Activated CD4-positive, alpha-beta T cell treated with anti-CD3 and anti-CD28 coated beads, Interleukin-2, amount 10 ng/mL, durations not matched to agents 24 days and 14 days (primary cell): ENCODE measurements at regions not wholly inside any gene's neighbourhood (a gene's known extent, or its start where the extent isn't known, plus 50 kb on each side); places are given as distances from the start of the nearest gene placed in this dataset.

Source experiments
- DNase-seq: peaks from one replicate; pipeline ENCODE4 v3.0.0; 2022
- H3K27ac Mint-ChIP-seq: one replicate; pipeline ENCODE4 v1.8.0; 2022; ENCODE audit warnings: mild to moderate bottlenecking, mixed read lengths
- H3K27me3 Mint-ChIP-seq: one replicate; pipeline ENCODE4 v1.8.0; 2022; ENCODE audit warnings: mixed read lengths
- H3K36me3 Mint-ChIP-seq: one replicate; pipeline ENCODE4 v1.8.0; 2022; ENCODE audit warnings: low read depth, mild to moderate bottlenecking, mixed read lengths
- H3K4me1 Mint-ChIP-seq: one replicate; pipeline ENCODE4 v1.8.0; 2021; ENCODE audit warnings: mixed read lengths
- H3K4me3 Mint-ChIP-seq: one replicate; pipeline ENCODE4 v1.8.0; 2022; ENCODE audit warnings: mild to moderate bottlenecking, moderate library complexity, mixed read lengths
- H3K9me3 Mint-ChIP-seq: one replicate; pipeline ENCODE4 v1.8.0; 2021; ENCODE audit warnings: mixed read lengths
- intact Hi-C: fragments of 100-400 bp; cut with micrococcal nuclease; formaldehyde crosslinking; loops from one replicate; pipeline ENCODE4 v1.15.1; 2023

DNA sequence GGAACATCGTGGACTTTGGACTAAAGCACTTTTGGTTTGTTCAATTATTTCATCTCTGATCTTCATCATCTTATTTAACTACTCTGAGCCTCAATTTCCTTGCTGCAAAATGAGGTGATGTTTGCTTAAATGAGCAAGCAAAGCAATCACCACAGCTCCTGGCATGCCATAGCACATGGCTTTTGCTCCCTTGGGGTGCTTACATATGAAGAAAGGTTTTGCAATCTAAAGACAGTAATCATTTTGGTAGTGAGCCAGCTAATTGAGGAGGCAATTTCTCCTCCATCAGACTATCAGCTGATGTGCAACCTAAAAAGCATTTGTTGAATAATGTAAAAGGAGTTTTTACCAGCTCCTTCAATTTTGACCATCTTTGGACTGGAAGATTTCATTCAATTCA is 68.8 kb upstream of the KCNJ15 start:
- H3K27me3 Mint-ChIP-seq: peaks cover 1% of the 10 kb centered on the region
- no peak overlapping the region for H3K27ac Mint-ChIP-seq
- H3K4me1 Mint-ChIP-seq: no peaks in the 10 kb centered on the region
- DNase-seq: no peak
- no peaks in the 10 kb centered on the region for H3K36me3 Mint-ChIP-seq
- peaks cover 6% of the 10 kb centered on the region for H3K9me3 Mint-ChIP-seq
- intact Hi-C loops: no loop called here
- H3K4me3 Mint-ChIP-seq: no peak overlapping the region

DNA sequence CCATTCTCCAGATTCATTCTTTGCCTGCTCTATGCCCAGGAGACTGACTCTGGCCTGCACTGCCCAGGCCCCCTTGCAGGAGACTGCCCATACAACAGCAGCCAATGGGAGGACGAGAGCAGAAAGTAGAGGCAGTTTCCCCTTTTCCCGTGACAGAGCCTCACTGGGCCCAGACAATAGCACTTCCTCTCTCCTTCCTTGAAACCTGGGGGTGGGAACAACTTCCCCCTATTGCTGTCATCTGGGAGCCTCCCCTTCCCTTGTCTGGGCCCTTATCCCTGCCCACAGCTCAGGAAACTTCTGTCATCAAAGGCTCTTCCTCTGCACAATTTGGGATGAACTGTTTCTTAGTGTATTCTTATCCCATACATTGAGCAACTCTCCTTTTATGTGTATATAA is 60.8 kb upstream of the KCNJ15 start:
- H3K27ac Mint-ChIP-seq: no peak overlapping the region
- peaks cover 24% of the 10 kb centered on the region for H3K27me3 Mint-ChIP-seq
- intact Hi-C loops: no loop called here
- DNase-seq: no peak
- H3K36me3 Mint-ChIP-seq: no peaks in the 10 kb centered on the region
- peaks cover 9% of the 10 kb centered on the region for H3K9me3 Mint-ChIP-seq
- no peaks in the 10 kb centered on the region for H3K4me1 Mint-ChIP-seq
- no peak overlapping the region for H3K4me3 Mint-ChIP-seq

GRCh38 chr21:38202811-38203210 is 54.0 kb upstream of the KCNJ15 start:
- Mint-ChIP-seq H3K4me1 (no peaks in the 10 kb centered on the region), H3K27ac (no peak overlapping the region), H3K9me3 (no peaks in the 10 kb centered on the region), H3K4me3 (no peak overlapping the region), H3K36me3 (no peaks in the 10 kb centered on the region), H3K27me3 (peaks cover 30% of the 10 kb centered on the region)
- intact Hi-C loops: no loop called here
- no peak for DNase-seq

DNA sequence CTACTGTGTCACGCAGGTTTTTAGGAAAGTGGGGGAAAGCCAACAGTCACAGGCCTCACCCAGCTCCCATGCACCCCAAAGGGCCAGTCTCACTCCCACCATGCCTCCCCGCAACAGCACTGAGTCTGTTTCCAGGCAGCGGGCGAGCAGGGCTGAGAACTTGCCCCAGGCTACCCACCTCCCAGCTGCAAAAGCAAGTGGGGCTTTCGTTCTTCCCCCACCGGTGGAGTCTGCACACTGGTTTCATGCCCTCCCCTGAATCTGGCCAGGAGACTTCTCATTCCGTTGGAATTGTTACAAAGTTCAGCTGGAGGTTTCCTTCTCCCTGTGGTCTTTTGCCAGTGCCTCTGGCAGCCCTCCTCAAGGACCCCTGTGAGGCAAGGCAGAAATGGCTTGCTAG is 53.6 kb upstream of the KCNJ15 start:
- no peak for DNase-seq
- peaks cover 30% of the 10 kb centered on the region for H3K27me3 Mint-ChIP-seq
- no peaks in the 10 kb centered on the region for H3K9me3 Mint-ChIP-seq
- H3K4me3 Mint-ChIP-seq: no peak overlapping the region
- H3K36me3 Mint-ChIP-seq: no peaks in the 10 kb centered on the region
- H3K4me1 Mint-ChIP-seq: no peaks in the 10 kb centered on the region
- intact Hi-C loops: no loop called here
- no peak overlapping the region for H3K27ac Mint-ChIP-seq

- Mint-ChIP-seq H3K27me3 (peaks cover 24% of the 10 kb centered on the region), H3K36me3 (no peaks in the 10 kb centered on the region), H3K4me1 (no peaks in the 10 kb centered on the region), H3K4me3 (no peak overlapping the region), H3K27ac (no peak overlapping the region), H3K9me3 (peaks cover 5% of the 10 kb centered on the region)
- intact Hi-C loops: no loop called here
- DNase-seq: peak; percentile 12
Measured at GRCh38 chr21:38205940-38206339, 50.9 kb upstream of the KCNJ15 start.

DNA sequence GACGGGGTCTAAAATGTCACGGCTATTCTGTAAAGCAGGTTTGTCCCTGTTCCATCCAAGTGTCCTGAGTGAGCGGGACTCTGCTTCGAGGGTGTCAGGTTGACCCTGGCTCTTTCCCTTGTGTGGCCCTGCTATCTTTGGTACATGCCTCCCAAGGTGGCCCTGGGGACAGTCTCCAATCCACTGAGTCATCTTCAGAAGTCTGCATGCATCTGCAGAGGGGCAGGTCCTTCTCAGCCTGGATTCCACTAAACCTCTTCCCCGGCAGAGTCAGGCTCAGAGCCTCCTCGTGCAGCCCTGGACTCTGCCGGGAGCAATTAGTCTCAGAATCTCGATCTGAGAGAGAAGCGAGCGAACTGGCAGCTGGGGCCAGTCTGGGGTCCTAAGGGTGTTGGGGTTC is 50.1 kb upstream of the KCNJ15 start:
- Mint-ChIP-seq H3K4me1 (no peaks in the 10 kb centered on the region), H3K4me3 (no peak overlapping the region), H3K36me3 (no peaks in the 10 kb centered on the region), H3K27ac (no peak overlapping the region), H3K9me3 (peaks cover 6% of the 10 kb centered on the region), H3K27me3 (peaks cover 25% of the 10 kb centered on the region)
- intact Hi-C loops: no loop called here
- peak; percentile 42 for DNase-seq
